ENCODE measurements at regions not wholly inside any gene's neighbourhood (a gene's known extent, or its start where the extent isn't known, plus 50 kb on each side); places are given as distances from the start of the nearest gene placed in this dataset.
"Not testable (repeated sequence)": the region's sequence is repeated elsewhere in the genome, so short reads cannot be mapped to it uniquely, and the experiment has no call there.

DNA sequence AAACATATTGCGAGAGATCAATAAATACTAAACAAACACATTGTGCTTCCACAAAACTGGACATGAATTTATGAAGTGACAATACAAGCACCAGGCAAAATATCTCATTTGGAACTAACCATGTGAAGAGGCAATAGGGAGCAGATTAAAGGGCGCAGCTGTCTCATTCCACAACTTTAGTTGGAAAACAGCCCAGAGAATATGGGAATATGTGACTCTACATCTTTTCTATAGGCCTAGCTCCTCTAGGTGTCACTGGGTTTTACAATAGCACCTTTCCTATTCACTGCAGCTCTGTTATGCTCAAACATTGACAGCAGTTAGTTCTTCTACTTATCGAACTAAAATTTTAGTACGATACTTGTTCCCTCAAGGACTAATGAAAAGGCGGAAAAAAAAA lies 866.3 kb upstream of the GBE1 start:
- no peak for FAIRE-seq
- no peak for DNase-seq (ENCODE audit: low spot score)

DNA sequence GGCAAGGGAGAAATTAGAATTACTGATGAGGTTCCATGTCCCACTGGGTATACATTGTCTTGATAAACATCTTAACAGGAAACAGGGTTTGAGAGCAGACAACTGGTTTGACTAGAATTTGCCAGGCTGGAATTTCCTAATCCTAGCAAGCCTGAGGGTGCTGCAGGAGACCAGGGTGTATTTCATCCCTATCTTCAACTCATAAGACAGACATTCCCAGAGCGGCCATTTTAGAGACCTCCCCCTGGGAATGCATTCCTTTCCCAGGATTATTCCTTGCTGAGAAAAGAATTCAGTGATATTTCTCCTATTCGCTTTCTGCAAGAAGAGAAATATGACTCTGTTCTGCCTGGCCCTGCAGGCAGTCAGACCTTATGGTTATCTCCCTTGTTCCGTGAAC lies 859.3 kb upstream of the GBE1 start:
- FAIRE-seq: not testable (repeated sequence)

DNA sequence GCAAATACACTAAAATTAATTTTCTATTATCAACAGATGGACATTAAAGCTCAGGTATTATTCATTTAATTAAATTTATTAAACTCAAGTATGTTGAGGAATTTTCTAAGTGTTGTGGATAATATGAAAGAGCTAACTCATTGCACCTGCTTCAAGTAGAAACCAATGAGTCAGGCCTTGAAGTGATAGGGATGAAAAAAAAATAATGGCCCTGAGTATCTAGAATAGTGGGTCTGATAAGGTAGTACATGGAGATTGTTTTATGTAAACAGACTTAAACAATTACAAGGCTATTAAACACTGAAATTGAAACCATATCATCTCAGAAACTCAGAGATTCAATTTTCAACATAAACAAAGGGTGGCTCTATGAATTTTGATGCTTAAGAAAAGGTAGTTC lies 857.1 kb upstream of the GBE1 start:
- FAIRE-seq (no peak), DNase-seq (ENCODE audit: low spot score) (no peak)

More for the DNA sequence above, 859.3 kb upstream of the GBE1 start:
- not testable (repeated sequence) for DNase-seq (ENCODE audit: low spot score)

DNA sequence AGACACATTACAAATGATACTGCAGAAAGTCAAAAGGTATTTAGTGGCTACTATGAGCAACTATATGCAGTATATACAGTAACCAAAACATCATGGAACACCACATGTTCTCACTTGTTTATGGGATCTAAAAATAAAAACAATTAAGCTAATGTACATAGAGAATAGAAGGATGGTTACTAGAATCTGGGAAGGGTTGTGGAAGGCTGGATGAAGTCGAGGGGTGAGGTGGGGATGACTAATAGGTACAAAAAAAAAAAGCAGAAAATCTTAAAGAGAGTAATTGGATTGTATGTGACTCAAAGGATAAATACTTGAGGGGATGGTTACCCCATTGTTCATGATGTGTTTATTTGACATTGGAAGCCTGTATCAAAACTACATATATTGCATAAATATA lies 848.8 kb upstream of the GBE1 start:
- DNase-seq (ENCODE audit: low spot score): no peak
- no peak for FAIRE-seq

DNA sequence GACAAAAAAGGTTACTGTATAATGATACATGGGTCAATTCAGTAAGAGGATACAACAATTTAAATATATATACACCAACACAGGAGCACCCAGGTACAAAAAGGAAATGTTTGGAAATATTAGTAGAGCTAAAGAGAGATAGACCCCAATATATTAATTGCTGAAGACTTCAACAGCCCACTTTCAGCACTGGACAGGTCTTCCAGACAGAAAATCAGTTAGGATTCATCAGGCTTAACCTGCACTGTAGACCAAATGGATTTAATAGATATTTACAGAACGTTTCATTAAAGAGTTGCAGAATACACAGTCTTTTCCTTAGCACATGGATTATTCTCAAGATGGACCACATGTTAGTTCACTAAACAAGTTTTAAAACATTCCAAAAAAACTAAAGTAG lies 845.9 kb upstream of the GBE1 start:
- DNase-seq (ENCODE audit: low spot score) (no peak), FAIRE-seq (no peak)

DNA sequence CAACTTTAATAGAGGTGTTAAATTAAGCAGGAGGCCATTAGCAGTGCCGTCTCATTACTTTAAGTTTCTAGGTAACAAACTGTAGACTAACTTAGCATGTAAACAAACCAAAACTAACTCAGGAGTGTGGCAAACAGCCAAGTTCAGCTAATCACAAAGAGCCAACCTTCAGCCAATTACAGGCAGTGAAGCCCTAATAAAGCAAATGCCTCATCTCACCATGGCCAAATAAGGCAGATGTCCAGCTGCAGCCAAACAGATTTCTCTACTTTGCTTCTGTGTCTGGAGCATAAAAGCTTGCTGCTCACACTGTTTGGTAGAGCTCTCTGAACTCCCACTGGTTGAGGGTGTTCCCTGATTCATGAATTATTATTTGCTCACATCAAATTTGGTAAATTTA lies 835.4 kb upstream of the GBE1 start:
- no peak for FAIRE-seq
- DNase-seq (ENCODE audit: low spot score): no peak

DNA sequence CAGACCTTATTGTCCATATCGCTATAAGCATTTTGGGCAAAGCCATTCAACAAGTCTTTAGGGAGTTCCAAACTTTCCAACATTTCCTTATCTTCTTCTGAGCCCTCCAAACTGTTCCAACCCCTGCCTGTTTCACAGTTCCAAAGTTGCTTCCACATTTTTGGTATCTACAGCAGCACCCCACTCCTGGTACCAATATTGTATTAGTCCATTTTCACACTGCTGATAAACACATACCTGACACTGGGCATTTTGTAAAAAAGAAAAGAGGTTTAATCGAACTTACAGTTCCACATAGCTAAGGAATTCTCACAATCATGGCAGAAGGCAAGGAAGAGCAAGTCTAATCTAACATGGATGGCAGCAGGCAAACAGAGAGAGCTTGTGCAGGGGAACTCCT lies 834.1 kb upstream of the GBE1 start:
- FAIRE-seq (no peak), DNase-seq (ENCODE audit: low spot score) (no peak)

DNA sequence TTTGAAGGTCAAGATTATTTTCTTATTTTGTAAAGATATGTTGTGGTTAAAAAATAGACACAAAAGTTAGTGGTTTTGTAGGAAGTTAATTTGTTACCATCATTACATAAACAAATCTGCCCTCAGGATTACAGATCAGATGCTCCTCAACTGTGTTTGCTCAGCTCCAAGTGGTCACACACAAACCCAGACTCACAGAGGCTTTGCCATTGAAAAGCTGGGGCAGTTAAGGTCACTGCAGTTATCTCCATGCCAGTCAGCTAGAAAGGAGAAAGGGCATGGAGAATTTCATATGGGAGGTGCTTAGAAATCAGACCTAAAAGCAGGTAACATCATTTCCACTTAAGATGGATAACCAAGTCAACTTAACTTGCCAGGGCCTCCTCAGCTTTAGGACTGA lies 825.7 kb upstream of the GBE1 start:
- no peak for FAIRE-seq
- DNase-seq (ENCODE audit: low spot score): no peak

DNA sequence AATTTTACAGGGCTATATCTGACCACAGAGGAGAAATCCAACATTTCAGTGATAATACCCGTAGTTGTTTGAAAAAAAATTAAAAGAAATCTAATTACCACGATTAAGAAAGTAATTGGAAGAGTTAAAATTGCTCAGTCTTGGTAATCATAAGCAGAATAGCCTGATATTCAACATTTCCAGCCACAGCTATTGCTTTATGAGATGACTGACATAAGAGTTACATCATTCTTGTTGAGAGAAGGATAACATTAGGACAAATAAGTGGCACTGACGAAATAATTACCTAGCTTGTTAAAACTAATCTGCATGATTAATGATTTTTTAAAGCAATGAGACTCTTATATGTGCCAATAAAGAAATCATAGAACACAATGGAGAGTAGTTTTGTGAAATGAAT lies 825.0 kb upstream of the GBE1 start:
- DNase-seq (ENCODE audit: low spot score): no peak
- FAIRE-seq: no peak

DNA sequence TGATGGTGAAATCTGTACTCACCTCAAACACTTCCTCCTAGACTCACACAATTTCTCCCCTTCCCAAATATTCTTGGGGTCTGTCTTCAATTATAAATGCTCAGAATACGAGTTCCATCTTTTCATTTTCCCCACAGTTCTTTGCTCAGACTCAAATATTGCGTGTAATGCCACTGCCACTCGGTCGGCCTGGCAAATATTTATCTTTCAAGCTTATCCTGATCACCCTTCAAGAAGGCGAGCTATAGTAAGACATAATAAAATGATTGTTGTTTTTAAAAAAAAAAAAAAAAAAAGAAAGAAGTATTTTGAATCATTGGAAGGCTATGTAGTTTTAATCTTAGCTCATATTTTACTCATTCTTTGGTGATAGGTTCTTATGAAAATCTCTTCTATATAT lies 824.6 kb upstream of the GBE1 start:
- FAIRE-seq: not testable (repeated sequence)

DNA sequence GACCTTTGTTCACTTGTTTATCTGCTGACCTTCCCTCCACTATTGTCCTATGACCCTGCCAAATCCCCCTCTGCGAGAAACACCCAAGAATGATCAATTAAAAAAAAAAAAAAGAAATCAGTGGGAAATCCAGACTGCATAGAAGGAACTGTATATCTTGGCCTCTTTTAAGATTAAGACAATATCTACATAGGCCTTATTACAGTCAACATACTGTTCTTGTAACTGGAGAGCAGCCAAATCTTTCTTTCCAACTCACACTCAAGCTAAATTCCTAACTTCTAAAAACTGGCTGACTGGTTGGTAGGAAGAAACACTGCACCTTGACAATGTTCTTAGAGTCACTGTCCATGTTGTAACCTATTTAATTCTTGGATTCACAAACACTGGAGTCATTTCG lies 824.1 kb upstream of the GBE1 start:
- not testable (repeated sequence) for DNase-seq (ENCODE audit: low spot score); FAIRE-seq

More for the DNA sequence above, 824.6 kb upstream of the GBE1 start:
- not testable (repeated sequence) for DNase-seq (ENCODE audit: low spot score)

DNA sequence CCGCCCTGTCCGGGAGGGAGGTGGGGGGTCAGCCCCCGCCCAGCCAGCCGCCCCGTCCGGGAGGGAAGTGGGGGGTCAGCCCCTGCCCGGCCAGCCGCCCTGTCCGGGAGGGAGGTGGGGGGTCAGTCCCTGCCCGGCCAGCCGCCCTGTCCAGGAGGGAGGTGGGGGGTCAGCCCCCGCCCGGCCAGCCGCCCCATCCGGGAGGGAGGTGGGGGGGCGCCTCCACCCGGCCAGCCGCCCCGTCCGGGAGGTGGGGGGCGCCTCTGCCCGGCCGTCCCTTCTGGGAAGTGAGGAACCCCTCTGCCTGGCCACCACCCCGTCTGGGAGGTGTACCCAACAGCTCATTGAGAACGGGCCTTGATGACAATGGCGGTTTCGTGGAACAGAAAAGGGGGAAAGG lies 823.4 kb upstream of the GBE1 start:
- not testable (repeated sequence) for DNase-seq (ENCODE audit: low spot score); FAIRE-seq

DNA sequence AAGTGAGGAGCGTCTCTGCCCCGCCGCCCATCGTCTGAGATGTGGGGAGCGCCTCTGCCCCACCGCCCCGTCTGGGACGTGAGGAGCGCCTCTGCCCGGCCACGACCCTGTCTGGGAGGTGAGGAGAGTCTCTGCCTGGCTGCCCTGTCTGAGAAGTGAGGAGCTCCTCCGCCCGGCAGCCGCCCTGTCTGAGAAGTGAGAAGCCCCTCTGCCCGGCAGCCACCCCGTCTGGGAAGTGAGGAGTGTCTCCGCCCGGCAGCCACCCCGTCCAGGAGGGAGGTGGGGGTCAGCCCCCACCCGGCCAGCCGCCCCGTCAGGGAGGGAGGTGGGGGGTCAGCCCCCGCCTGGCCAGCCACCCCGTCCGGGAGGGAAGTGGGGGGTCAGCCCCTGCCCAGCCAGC lies 823.0 kb upstream of the GBE1 start:
- FAIRE-seq; DNase-seq (ENCODE audit: low spot score): not testable (repeated sequence)

DNA sequence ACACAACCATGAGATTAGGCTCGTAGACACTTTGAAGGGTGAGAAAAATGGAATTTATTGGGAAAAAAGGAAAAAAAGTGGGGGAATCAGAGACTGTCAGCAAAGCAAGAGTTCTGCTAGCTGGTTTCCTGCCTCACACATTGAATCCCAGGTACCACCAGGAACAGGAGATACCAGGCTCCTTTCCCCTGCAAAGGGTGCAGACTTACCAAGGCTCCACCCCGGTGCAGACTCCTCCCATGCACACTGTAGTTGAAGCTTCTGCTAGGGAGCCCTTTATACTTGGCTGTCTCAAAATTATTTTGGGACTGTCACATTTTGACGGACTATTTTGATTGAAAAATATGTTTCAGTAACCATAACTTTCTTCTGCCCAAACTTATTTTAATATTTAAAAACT lies 819.9 kb upstream of the GBE1 start:
- FAIRE-seq (no peak), DNase-seq (ENCODE audit: low spot score) (no peak)

DNA sequence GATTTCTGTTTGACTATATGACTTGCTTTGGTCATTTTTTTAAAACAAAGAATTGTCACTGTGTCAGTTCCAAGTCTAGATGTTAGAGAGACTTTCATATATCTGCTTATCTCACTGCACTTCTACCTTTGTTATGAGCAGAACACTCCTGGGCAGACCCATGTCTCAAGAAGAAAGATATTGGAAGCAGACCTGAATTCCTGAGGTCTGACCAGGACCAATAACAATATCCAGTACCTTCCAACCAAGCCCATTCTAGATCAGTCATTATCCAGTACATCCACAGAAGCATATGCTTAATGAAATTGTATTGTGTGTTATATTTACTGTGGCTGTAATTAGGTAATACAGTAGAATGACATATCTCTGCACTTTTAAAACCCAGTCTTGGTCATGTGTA lies 811.3 kb upstream of the GBE1 start:
- FAIRE-seq (no peak), DNase-seq (ENCODE audit: low spot score) (no peak)

DNA sequence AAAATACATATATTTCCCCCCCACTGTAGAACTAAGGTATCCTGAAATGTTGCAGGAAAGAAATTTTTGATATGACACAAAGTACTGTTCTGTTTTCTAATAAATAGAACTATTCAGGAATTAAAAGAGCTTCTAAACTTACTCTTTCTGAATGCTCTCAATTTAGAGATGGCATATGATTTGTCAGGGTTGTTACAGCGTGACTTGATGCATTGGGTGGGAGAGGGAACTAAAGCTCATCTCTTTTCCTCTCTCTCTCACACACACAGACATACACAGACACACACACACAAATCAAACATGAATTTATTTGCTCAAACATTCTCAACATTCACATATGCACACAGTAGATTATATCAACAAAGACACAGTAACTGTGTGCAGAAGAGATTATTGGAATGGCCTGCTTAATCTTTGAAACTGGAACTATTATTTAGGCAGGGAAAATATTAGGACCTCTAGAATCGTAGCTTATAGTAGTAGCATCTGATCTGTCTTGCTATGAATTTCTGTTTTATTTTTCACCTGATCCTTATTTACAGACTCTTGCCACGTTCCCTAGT lies 807.4 kb upstream of the GBE1 start:
- DNase-seq (ENCODE audit: low spot score) (no peak), FAIRE-seq (no peak)

DNA sequence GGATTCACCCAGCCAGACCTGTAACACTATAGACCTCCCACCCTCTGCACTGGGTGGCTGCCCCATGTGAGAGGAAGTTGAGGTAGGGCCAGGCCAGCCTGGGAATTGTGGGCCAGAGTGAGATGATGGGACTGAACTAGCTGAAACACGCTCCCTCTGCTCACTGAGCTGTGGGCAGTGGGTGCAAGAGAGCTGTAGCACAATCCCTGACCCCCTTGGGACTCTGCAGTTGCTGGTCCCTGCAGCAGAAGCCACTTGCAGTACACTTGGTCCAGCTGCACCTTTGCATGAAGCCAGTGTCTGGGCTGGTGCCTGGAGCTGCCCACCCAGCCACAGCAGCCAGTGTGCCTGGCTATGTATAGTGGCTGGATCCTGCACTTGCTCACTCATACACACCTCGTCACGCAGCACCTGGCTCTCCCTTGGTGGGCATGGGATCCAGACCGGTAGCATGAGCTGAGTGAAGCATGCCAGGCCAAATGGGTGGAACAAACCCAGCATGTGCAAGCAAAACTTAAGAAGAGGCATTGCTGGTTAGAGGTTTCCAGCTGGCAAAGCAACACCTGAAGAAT lies 805.7 kb upstream of the GBE1 start:
- DNase-seq (ENCODE audit: low spot score) (no peak), FAIRE-seq (no peak)

DNA sequence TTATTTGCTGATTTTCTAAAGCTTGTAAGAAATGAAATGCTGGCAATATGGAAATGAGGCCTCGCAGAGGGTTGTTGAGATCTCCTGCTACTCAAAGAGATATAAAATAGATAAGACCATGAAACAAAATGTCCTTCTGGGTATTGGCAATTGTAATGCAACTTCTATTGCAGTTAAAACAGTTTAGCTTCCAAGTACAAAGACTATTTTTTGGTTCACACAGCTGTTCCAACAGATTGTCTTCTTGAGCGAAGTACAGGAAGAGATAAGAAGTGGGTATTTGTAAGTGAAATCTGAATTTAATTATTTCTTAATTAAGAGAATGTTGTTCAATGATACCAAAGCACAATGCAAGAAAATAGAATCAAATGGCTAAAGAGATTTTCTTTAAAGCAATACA lies 801.5 kb upstream of the GBE1 start:
- DNase-seq (ENCODE audit: low spot score): no peak
- no peak for FAIRE-seq

DNA sequence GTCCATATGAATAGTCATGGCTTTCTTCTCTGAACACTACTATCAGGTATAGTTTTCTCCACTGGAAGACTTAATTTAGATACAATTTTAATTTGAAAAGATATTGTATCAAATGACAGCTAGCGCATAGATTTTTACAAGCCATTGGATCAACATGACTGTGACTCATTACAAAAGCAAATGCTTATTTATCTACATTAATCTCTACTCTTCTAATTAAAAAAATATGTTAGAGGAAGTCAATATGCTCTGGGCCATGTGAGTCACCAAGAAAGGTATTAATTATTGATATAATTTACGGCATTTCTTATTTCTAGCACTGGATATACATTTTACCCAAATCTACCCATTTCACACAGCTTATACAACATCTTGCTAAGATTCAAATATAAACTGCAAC lies 800.3 kb upstream of the GBE1 start:
- DNase-seq (ENCODE audit: low spot score): no peak
- no peak for FAIRE-seq

DNA sequence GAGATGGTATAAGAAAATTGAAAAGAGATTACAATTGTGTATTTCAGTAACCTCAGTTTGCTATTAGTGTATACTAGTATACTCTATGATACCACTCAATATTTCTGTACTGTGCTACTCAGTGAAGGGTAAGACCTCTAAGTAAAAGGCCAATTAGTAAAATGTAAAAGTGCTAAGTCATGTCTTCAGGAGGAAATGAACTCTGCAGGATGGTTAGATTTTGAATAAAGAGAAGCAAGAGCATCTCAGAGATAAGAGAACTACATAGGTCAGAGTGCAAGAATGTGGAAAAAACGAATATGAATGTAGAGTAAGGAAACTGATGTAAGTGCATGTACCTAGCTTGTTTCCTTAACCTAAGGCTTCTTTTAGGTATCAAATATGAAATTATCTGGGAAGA lies 796.6 kb upstream of the GBE1 start:
- FAIRE-seq: no peak
- DNase-seq (ENCODE audit: low spot score): no peak

DNA sequence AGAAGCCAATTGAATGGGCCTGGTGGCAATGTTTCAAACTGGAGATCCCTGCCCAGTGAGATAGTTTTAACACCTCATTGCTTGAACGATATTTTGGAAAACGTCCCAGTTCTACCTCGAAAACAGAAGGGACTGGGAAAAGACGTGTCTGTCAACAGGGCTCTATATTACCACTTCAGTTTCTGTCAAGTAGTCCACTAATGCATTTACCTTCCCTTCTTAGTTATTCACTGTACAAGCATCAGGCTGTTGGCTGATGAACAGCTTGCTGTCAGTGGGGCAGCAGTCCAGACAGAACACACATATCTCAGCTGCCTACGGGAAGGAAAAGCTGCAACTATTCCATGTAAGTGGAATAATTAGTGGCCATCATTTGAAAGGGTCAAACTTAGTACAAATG lies 794.7 kb upstream of the GBE1 start:
- FAIRE-seq: no peak
- no peak for DNase-seq (ENCODE audit: low spot score)

DNA sequence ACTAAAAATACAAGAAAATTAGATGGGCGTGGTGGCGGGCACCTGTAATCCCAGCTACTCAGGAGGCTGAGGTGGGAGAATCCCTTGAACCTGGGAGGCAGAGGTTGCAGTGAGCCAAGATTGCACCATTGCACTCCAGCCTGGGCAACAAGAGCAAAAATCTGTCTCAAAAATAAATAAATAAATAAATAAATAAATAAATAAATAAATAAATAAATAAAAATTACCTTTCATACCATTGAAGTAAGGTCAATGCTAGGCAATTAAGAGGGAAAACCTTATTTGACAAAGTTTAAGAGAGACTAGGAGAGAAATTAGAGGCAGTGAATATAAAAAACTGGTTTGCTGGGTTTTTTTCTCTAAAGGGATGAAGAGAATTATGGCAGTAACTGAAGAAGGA lies 781.1 kb upstream of the GBE1 start:
- FAIRE-seq; DNase-seq (ENCODE audit: low spot score): not testable (repeated sequence)

DNA sequence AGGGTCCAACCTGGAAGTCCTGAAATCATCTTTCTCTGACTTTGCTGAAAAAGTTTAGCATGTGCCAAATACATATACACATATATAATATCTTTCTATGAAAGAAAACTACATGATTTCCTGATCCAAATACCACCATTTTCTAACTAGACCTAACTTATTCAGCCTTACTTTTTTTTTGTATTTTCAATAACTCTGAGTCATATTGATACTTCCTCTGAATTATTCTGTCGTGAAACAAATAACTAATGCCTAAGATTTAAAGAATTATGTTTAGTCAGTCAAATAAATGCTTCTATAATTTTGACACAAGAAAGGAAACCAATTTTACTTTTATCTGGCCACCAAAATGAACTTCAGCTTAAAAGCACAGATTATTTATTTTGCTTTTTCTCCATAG lies 760.2 kb upstream of the GBE1 start:
- FAIRE-seq (no peak), DNase-seq (ENCODE audit: low spot score) (no peak)

DNA sequence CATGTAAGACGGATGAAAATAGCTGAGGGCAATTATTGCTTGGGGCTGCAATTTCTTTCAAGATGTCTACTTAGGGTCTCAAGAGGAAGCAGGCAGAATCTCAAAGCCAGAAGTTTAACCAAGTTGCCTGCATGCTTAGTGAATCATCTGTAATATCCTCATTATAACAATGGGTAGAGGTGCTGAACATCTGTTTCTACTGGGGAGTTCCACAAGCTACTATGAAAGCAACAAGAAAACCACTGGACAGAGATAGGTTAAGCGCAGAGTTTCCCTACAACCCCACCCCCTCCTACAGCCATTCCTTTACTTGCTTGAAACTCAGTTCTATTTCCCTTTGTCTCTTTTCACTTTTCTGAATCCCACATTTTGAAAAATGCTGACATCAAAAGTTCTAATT lies 759.4 kb upstream of the GBE1 start:
- DNase-seq (ENCODE audit: low spot score): no peak

More for the DNA sequence above, 759.4 kb upstream of the GBE1 start:
- no peak for FAIRE-seq

Measured in RCC 7860 (cell line).